Choroid plexus epithelial cell (primary cell): ENCODE measurements at regions not wholly inside any gene's neighbourhood (a gene's known extent, or its start where the extent isn't known, plus 50 kb on each side); places are given as distances from the start of the nearest gene placed in this dataset.
A peak's percentile ranks its signal among the peaks of the same experiment; 100 is the strongest.

Experiments
- DNase-seq: peaks from one replicate; pipeline ENCODE4 v3.0.0-alpha.2; 2010; ENCODE audit warnings: low read depth
- H3K4me3 ChIP-seq: 2 replicates; pipeline ENCODE4 v1.5.1; 2011; ENCODE audit warnings: low read depth, mild to moderate bottlenecking, control low read depth, low read length, moderate library complexity
- CTCF ChIP-seq: conservative IDR thresholded peaks from 2 replicates; pipeline ENCODE4 v1.5.1; 2011; ENCODE audit warnings: low read depth, mild to moderate bottlenecking, control low read depth, inconsistent platforms, low read length, moderate library complexity

DNA sequence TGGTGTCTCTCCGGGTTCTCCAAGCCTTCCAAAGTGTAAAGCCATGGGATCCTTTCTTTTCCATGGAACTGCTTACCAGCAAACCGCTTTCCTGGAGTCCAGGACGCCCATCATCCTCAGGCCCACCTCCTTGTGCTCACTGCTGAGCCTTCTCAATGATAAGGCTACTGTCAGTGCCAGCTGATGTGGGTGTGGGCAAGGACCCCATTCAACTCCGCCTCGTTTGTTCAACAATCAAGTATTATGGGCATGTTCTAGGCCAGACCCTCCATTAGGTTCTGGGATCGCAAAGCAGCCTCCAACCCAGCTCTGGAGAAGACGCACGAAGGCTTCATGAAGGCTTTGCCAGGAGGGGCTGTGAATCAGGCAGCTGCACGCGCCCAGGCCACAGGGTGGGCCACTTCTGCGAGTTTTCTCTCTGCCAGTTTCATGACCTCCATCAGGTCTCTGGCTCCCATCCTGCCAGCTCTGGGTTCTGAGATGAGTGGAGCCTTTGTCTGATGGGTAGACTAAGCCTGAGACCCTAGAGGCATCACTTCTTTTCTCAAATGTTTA lies 177.1 kb downstream of the MRPL14 start:
- TF ChIP-seq CTCF, result no peak
- H3K4me3 ChIP-seq, result no peak overlapping the region
- DNase-seq, result no peak

DNA sequence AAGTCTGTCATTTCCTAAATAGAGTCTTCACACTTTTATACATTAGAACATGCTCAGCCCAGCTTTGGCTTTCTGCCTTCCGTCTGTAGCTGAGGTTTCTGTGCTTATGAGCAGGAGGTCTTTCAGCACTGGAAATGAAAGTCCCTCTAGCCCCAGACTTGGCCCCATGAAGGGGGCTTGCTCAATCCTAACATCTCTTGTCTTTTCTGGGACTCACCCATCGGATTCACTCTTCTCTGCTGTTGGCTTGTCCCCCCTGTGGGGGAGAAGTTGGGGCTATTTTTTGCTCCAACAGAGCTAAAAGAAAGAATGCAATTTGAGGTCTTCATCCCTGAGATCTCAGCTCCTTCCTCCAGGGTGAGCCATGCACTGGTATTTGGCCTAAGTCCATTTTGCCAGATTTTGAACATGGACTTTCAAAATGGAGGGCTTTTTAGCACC lies 177.7 kb downstream of the MRPL14 start:
- no peak for TF ChIP-seq CTCF
- H3K4me3 ChIP-seq, result no peak overlapping the region
- DNase-seq, result no peak

GRCh38 chr6:43948527-43949485 lies 178.4 kb downstream of the MRPL14 start:
- no peak for TF ChIP-seq CTCF
- peak; percentile 33 for DNase-seq
- H3K4me3 ChIP-seq, result no peak overlapping the region

DNA sequence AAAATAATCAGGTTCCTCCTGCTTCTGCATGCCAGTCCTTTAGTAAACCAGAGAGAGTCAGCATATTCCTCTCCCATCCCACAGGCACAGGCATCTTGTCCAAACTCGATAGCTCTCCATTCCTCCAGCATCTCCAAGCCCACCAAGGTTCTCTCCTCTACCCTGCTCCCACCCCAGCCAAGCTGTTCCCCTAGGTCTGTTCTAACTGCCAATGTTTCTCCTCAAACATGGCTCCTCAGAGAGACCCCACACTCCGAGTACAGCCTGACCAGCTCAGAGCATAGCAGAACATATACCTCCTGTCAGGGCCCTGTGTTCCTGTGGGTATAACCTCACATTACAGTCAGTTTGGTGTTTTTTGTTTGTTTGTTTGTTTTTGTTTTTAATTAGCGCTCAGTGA lies 177.8 kb downstream of the VEGFA start:
- no peak overlapping the region for H3K4me3 ChIP-seq
- no peak for TF ChIP-seq CTCF
- DNase-seq, result no peak

DNA sequence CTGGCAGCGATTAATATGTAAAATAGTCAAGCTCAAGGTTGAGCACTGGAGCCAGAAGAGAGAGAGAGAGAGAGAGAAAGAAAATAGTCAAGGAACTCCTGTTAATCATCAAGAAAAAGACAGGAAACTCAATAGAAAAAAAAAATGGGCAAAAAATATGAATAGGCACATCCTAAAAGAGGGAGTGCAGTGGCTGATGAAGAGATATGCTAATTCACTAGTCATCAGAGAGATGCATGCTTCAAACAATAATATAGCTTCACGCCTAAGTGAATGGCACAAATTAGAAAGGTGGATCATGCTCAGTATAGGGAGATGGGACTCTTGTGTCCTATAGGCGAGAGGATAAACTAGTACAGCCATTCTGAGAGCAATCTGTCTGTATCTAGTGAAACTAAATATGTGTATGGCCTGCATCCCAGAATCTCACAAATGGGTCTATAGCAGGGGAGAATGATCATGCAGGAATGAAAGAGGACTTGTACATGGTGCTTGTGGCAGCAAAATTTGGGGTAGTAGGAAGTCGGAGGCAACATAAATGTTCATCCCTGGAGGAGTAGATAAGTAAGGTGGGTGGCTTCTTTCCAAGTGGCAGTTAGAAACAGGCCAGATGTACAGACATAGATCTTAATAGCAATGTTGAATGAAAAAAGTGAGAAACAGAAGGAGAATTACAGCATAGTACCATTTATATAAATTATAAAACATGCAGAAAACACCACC lies 176.8 kb downstream of the VEGFA start:
- no peak overlapping the region for H3K4me3 ChIP-seq
- no peak for DNase-seq
- TF ChIP-seq CTCF, result no peak

DNA sequence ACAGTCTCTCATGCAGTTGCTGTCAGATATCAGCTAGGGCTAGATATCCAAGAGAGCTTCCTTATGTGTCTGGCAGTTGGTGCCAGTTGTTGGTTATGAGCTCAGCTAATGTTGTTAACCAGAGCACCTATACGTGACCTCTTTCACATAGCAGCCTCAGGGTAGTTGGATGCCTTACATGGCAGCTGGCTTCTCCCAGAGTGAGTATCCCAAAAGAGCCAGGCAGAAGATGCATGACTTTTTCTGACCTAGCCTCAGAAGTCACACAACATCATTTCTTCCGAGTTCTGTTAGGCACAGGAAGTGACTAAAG lies 175.7 kb downstream of the VEGFA start:
- no peak for TF ChIP-seq CTCF
- H3K4me3 ChIP-seq, result no peak overlapping the region
- DNase-seq, result no peak
